Stimulated activated CD4-positive, alpha-beta T cell treated with anti-CD3 and anti-CD28 coated beads, Interleukin-15, amount 100 ng/mL, for 48 hours (primary cell): ENCODE measurements at regions not wholly inside any gene's neighbourhood (a gene's known extent, or its start where the extent isn't known, plus 50 kb on each side); places are given as distances from the start of the nearest gene placed in this dataset.

Experiments
- DNase-seq, 2 donors: peaks; one replicate each; pipeline ENCODE4 v3.0.0-alpha.2; 2020; ENCODE audit warnings: low read depth in 2 of 2

- DNase-seq: no peak
Measured at GRCh38 chr18:55849391-55849790, 261.4 kb upstream of the TCF4 start.

- DNase-seq: no peak
Measured at GRCh38 chr18:55847960-55848359, 260.0 kb upstream of the TCF4 start.

GRCh38 chr18:55845221-55845620 is 257.2 kb upstream of the TCF4 start:
- DNase-seq: no peak

- no peak for DNase-seq
Measured at GRCh38 chr18:55844382-55844781, 256.4 kb upstream of the TCF4 start.

- no peak for DNase-seq
Measured at GRCh38 chr18:55841314-55841713, 253.3 kb upstream of the TCF4 start.

GRCh38 chr18:55840601-55841170 is 252.7 kb upstream of the TCF4 start:
- DNase-seq: no peak

GRCh38 chr18:55839343-55839742 is 251.4 kb upstream of the TCF4 start:
- no peak for DNase-seq

- no peak for DNase-seq
Measured at GRCh38 chr18:55838841-55839240, 250.8 kb upstream of the TCF4 start.

GRCh38 chr18:55838319-55838718 is 250.3 kb upstream of the TCF4 start:
- DNase-seq: no peak

GRCh38 chr18:55833543-55833942 is 245.6 kb upstream of the TCF4 start:
- no peak for DNase-seq

- no peak for DNase-seq
Measured at GRCh38 chr18:55830544-55830943, 242.6 kb upstream of the TCF4 start.

- no peak for DNase-seq
Measured at GRCh38 chr18:55821219-55821618, 233.2 kb upstream of the TCF4 start.

- DNase-seq: no peak
Measured at GRCh38 chr18:55819448-55819847, 231.5 kb upstream of the TCF4 start.

GRCh38 chr18:55818284-55818683 is 230.3 kb upstream of the TCF4 start:
- no peak for DNase-seq

- no peak for DNase-seq
Measured at GRCh38 chr18:55811925-55812324, 223.9 kb upstream of the TCF4 start.

GRCh38 chr18:55805666-55806065 is 217.7 kb upstream of the TCF4 start:
- DNase-seq: no peak

- DNase-seq: no peak
Measured at GRCh38 chr18:55795101-55795669, 207.2 kb upstream of the TCF4 start.

- DNase-seq: no peak
Measured at GRCh38 chr18:55794288-55795052, 206.5 kb upstream of the TCF4 start.

GRCh38 chr18:55790296-55790695 is 202.3 kb upstream of the TCF4 start:
- DNase-seq: no peak

- DNase-seq: no peak
Measured at GRCh38 chr18:55787536-55788073, 199.6 kb upstream of the TCF4 start.

GRCh38 chr18:55786651-55787272 is 198.8 kb upstream of the TCF4 start:
- DNase-seq: no peak

- no peak for DNase-seq
Measured at GRCh38 chr18:55783921-55784320, 195.9 kb upstream of the TCF4 start.
